HG02678 (cell line): ENCODE measurements at regions not wholly inside any gene's neighbourhood (a gene's known extent, or its start where the extent isn't known, plus 50 kb on each side); places are given as distances from the start of the nearest gene placed in this dataset.

ENCODE experiments used
- ATAC-seq: cut with Tn5 transposase; IDR thresholded peaks from one replicate; pipeline ENCODE4 v1.9.1; 2021; ENCODE audit warnings: mild to moderate bottlenecking, moderate library complexity; ENCODE audit not compliant: unreplicated experiment

DNA sequence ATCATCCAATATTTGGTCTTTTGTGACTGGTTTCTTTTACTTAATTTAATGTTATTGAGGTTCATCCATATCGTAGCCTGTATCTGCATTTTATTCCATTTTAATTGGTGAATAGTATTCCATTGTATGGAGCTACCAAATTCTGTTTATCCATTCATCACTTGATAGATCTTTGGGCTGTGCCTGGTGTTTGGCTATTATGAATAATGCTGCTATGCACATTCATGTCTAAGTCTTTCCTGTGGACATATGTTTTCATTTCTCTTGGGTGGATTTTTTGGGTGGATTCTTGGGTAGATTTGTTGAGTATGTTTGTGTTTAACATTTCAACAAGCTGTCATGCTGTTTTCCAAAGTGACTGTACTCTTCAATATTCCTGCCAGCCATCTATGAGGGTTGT, 52.5 kb upstream of the NEDD4L start:
- no peak for ATAC-seq

- no peak for ATAC-seq
Measured at GRCh38 chr18:57989536-57989935, 54.5 kb upstream of the NEDD4L start.

DNA sequence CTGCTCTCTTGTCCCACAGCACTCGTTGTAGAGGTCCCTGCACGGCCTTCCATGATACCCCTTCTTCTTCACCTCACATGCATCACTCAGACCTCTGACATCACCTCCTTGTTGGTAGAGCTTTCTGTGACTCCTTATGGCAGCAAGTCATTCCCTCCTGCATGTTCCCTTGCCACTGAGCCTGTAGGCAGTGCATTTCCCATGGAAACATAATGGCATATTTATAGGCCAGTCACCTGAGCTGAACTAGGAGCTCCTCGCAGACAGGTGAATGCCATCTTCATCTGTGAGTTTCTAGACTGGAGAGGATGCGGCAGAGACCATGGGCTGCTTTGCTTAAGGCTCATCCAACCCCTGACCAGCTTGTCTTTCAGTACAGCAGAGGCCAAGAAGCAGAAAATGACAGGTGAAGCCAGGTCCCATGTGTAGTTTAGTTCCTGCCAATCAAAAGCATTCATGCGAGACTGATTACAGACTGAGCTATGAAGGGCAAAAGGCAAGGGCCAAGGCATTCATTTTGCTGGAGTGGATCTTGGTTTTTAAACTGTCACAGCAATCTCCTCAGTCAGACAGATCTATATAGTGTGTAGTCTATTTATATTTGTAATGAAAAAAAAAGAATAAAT, 59.4 kb upstream of the NEDD4L start:
- no peak for ATAC-seq

- ATAC-seq: no peak
Measured at GRCh38 chr18:57983965-57984364, 60.1 kb upstream of the NEDD4L start.

DNA sequence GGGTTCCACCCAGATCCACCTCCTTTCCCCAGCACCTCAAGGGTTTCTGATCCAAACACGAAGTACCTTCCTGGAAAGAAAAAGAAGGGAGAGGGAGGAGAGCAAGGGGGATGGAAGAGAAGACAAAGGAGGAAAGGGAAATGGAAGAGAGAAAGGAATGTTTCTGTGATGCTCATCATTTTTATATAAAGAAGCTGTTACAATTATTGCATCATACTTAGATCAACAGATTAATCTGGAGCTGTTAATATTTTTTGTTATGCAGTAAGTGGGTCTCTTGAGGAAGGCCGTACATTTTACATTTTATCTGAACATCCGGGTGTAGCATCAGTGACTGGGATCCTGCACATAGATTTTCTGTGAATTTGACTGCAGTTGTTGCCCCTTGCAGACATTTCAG, 60.6 kb upstream of the NEDD4L start:
- ATAC-seq: no peak

- ATAC-seq: no peak
Measured at GRCh38 chr18:57982372-57983021, 61.5 kb upstream of the NEDD4L start.

- ATAC-seq: no peak
Measured at GRCh38 chr18:57981308-57982028, 62.6 kb upstream of the NEDD4L start.

DNA sequence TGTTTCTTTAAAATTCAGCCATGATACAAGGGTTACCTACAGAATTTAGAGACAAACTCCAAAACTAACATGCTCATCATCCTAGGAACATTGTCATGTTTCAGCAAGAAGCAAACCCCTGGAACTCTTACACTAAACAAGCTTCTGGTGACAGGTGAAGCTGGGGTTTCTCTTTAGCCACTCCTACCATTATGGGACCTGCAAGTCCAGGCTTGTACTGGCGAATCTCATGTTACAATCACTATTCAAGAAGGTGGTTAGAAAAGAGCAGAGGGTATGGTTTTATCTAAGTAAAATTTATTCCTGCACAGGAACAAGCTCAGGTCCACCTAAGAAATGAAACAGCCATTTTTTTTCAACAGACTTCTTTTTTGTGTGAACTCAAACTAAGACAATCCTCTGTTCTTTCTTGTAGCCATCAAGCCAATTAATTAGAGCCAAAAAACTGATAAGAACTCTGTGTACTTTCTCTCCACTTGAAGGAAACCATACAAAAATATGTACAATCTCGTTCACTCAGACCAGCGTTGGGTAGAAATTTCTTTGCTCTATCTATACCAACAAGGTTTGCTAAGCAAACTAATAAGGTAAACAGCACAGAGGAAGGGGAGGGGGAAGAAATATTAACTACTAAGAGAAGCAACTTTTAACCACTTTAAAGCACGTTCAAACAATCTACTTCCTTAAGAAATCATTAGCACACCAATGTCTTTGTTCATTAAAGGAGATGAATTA, 63.3 kb upstream of the NEDD4L start:
- no peak for ATAC-seq

GRCh38 chr18:57976230-57976773, 67.7 kb upstream of the NEDD4L start:
- ATAC-seq: no peak

DNA sequence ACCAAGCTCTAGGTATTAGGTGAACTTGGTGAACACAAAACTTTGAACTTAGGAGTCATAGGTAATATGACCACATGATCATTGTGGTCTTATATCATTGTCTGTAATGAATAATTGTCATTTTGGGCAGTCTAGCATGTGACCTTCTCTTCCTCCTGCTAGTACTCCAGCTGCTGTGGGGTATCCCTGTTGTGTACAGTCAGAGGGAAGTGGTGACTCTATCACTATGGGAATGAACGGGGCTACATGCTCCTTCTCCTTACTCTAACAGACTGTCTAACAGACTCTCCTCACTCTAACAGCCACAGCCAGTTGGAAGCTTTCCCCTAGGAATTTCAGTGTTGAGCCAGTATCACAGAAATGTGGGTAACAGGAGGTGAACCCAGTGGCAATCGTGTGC, 68.2 kb upstream of the NEDD4L start:
- ATAC-seq: no peak

- ATAC-seq: no peak
Measured at GRCh38 chr18:57974585-57975265, 69.3 kb upstream of the NEDD4L start.

DNA sequence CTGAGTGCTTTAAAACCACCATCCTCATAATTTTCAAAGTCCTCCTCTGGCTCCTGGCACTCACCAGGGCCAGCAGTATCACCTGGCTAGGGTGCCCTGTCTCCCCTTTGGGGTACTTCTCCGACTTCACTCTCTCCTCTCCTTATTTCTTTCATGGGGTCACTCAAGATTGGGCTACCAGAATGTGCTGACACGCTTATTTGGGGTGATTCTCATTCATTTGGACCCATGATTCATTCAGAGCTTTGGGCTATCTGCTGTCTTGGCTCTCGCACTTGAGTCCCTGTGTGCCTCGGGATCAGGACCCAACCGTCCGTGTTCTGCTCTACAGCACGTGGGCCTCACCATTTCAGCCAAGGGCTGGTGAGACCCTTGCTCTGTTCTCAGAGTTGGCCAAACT, 70.1 kb upstream of the NEDD4L start:
- ATAC-seq: no peak

GRCh38 chr18:57970356-57971095, 73.5 kb upstream of the NEDD4L start:
- ATAC-seq: no peak

GRCh38 chr18:57969824-57970223, 74.2 kb upstream of the NEDD4L start:
- ATAC-seq: no peak

- ATAC-seq: no peak
Measured at GRCh38 chr18:57965246-57965645, 78.8 kb upstream of the NEDD4L start.

GRCh38 chr18:57961876-57962505, 82.0 kb upstream of the NEDD4L start:
- ATAC-seq: no peak

- ATAC-seq: no peak
Measured at GRCh38 chr18:57961411-57961810, 82.6 kb upstream of the NEDD4L start.

DNA sequence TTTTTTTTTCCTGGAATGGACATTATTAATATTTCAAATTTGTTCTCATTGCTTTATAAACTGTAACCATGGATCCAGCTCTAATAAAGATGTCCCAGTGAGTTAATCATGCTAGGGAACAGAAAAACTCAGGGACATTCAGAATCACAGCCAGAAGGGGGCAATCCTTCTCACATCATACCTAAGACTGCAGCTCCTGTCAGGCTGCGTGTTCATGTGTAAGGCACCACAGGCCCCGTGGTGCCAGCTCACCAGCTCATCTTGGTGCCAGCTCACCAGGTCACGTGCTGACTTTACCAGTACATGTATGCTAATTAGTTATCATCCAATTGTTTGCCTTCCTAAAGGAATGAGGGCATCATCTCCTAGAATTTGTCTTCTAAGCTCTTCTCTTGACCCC, 84.7 kb upstream of the NEDD4L start:
- ATAC-seq: no peak

DNA sequence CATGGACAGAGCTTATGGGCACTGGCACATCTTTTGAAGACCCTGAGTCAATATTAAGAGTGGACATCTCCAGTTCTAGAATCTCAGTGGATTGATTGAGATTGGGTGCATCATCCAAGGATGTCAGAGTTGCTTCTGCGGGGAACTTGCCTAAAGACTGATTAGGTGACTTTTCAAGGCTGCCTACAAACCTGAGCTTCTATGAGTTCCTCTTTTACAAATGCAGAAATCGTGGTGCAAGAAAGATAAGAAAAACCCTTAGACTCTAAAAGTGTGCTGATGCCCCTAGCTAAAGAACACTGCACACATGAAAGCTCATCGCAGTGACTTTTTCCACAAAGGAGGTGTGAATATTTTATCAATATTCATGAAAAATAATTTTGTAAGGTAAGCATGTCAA, 86.8 kb upstream of the NEDD4L start:
- ATAC-seq: no peak

DNA sequence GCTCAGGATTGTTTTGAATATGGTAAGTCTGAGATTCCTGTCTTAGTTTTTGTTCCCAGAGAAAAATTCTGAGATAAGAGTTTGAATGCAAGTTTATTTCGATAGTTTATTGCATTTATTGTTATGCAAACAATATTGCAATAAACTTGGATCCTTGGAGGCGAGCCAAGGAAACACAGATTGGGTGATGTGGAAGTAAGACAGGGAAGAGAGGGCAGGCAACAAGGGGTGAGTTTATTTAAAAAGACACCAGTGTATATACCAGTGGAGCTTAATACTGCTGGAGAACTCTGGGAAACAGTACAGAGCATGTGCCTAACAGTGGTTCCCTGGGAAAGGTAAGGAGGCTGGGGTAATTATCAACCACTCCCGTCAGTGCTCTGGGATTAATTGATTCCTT, 87.5 kb upstream of the NEDD4L start:
- ATAC-seq: no peak
